ENCODE measurements at regions not wholly inside any gene's neighbourhood (a gene's known extent, or its start where the extent isn't known, plus 50 kb on each side); places are given as distances from the start of the nearest gene placed in this dataset.
"Not testable (repeated sequence)": the region's sequence is repeated elsewhere in the genome, so short reads cannot be mapped to it uniquely, and the experiment has no call there.

- DNase-seq = no peak
Observed at GRCh38 chr3:182486463-182486862, 306.8 kb upstream of the ATP11B start.

DNA sequence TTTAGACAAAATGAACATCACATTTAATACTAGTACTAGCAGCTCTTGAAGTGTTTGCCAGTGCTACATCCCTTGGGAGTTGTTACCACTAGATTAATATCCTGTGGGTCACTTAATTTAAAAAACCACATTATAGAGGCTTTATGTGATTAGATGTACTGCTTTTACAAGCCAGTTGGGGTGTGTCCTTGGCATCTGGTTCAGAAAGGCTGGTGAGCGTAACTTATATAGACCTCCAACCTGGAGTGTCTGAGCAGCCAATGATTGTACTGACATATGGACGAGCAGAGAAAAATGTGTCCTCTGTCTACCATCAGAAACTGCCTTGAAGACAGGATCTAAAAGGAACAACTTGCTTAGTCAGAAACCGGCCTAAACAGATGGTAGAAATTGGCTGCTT lies 306.2 kb upstream of the ATP11B start:
- DNase-seq = no peak

GRCh38 chr3:182487611-182488010 lies 305.7 kb upstream of the ATP11B start:
- no peak for DNase-seq

DNA sequence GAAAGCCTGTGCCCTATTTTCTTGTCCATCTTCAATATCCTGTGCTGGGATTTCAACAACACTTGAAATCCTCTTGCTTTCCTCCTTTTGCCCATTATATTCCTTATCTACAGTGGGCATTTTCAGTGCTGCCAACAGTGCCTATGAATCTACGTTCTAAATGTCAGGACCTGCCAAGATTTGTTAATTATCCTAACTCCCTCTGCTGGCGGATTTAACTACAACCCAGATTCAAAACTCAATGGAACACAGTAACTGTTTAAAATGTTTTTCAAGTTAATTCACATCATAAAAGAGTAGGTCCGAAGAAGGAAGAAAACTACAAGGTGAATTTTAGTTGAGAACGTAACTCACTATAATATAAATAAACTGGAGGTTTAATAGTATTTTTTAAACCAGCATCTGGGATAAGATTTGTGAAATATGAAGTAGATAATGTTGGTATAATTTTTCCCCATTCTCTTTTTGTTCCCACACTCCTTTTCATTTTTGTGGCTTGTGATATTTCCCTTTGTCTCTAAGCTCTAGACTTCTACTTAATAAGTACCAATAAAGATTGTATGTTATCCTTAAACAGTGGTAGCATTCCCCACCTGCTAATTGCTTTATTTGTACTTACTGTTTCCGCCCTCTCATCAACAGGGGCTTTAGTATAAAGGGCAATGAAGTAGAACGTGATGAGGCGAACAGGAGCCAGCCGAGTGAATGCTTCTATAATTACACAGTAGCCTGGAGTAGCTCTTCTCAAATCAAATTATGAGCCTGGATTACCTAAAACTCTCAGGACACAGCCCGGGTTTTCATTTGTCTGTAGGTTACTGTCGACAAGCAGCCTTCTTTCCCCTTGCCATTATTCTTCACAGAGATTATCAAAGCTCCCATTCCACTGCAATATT lies 302.5 kb upstream of the ATP11B start:
- no peak for DNase-seq

DNA sequence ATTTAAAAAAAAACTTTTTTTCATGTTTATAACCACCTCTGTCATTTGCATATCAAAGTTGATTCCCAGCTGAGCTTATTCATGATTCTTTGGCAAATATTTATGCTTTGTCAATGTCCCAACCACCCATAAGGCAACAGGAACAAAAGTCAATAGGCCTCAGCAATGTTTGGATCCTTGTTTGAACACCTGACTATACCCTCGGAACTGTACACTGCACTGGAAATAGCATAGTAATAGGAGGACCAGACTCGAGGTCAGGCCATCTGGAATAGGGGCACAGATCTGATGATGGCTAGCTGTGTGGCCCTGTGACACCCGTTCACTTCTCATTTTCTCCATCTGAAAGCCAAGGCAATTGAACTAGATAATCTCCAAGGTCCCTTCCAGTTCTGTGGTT lies 301.7 kb upstream of the ATP11B start:
- no peak for DNase-seq

DNA sequence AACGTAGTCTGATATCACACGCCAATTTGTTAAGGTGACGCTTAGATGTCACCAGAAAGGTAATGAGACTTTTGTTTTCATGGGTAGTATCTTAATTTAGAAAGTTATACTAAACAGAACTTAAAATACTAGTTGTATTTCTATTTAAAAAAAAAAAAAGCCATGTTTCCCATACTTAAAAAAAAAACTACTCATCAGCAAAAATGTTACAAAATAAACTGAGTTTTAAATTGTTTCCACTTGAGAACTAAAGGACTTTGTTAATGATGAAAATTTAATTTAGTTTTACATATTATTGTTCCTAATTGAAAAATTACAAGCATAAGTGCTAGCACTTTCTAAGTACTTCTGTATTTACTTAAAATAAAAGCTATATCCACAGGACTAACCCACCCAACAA lies 300.8 kb upstream of the ATP11B start:
- DNase-seq = no peak

- DNase-seq = no peak
Observed at GRCh38 chr3:182500289-182500688, 293.0 kb upstream of the ATP11B start.

DNA sequence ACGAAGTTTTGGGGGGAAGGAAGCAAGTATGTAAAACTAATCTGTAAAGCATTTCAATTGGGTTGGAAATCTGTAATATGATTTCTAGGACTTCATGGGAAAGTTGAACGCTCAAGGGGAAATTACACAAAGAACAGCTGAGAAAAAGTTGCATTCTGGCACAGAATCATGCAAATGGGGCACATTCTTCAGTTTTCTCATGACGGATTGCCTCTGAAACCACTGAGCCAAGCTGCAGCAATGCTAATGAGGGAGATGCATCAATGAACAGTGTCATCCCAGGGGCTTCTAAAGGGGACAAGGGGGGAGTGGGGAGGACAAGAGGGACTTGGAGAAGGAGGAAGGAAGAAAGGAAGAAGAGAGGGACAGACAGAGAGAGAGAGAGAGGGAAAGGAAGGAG lies 291.4 kb upstream of the ATP11B start:
- no peak for DNase-seq

DNA sequence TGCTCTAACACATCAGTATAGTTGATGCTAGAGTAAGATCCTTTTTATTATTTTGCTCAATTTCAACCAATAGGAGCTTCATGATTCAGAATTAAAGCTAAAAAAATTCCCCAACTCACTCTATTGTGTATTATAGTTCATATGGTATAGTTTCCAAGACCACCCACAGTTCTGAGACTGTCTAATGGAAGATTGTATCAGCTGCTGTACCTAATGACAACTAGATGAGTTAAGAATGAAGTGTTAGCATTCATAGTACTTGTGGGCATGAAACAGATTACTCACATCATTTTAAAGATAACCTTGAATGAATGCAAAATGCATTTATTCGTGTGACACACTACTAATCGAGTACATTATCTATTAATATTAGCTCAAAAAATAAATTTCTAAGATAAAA lies 289.9 kb upstream of the ATP11B start:
- DNase-seq = no peak

DNA sequence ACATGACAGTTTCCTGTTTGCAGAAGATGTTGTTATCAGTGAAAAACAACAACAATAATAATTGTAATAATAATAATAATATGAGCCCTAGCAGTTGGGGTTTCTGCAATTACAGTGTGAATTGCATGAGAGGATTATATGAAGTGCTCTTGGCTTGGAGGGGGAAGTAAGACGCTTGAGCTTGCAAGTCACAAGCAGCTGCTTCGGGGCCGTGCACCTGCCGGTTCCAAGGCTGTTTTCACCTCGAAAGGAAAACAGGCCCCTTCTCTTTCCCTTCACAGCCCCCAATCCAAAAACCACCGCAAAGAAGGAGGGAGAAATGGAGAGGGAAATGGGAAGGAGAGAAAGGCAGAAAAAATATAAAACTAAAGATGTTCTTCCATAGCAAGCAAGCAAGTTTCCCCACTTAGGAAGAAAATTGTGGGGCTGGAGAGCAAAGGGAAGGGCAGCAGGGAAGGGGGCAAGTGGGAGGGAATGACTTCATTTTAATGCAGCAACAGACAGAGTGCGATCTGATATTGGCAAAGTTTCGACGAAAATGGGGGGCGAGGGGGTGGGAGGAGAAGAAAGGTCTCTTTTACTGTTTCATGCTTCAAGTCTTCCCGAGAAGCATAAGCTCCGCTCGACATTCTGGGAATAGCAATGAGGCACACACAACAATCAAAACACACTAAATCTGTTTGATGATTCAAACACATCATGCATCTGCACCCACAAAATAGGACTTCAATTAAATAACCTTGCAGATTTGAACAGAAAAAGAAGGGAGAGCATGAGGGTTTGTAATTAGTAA lies 284.2 kb upstream of the ATP11B start:
- no peak for DNase-seq

- DNase-seq = no peak
Observed at GRCh38 chr3:182509844-182510460, 283.4 kb upstream of the ATP11B start.

- DNase-seq = no peak
Observed at GRCh38 chr3:182514236-182514964, 278.9 kb upstream of the ATP11B start.

DNA sequence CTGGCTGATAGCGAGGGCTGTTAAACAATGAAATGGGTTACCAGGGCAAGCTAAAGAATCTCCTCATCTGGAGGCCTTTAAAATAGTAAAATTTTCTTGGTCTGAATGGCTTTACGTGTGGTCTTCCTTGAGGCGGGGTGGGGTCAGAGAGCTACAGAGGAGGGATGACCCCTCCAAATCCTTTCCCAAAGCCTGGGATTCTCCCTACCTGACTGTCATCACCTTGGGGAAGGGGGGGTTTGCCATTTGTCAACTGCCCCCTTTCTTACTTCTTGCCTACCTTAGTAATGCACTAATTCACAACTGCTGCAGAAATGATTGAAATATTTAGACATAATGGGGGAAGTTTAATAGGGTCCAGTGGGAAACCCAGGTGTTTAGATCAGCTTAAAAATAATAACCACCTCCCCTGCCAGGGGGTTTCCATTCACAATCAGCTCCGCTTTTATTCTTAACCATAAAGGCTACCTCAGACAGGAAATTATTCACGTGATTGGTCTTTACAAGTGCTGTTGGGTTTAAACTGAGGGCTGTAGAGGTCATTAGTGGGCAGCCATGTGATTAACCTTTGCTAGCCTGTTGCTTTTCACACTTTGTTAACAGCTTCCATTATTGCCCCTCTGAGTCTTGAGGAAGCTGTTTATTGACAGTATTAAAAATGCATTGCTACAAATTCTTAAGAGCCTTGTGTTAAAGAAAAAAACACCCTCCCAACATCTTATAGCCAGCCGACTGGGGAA lies 276.5 kb upstream of the ATP11B start:
- DNase-seq = no peak

- no peak for DNase-seq
Observed at GRCh38 chr3:182519569-182519968, 273.7 kb upstream of the ATP11B start.

DNA sequence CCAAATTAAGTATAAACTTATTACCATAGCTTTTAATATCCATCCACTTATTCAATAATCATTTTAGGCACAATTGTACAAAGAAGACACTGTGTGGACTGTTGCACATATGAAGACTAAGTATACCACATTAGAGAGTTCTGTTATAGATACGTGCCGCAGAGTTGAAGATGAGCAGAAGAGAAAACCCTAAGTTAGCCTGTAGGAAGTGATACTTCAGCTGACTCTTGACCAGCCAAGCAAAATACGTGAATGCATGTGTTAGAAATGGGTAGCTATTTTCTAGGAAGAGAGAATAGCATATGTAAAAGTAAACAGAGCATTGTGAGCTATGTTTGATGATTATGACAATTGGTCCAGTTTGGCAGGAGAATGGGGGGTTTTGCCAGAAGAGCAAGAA lies 272.0 kb upstream of the ATP11B start:
- DNase-seq = no peak

DNA sequence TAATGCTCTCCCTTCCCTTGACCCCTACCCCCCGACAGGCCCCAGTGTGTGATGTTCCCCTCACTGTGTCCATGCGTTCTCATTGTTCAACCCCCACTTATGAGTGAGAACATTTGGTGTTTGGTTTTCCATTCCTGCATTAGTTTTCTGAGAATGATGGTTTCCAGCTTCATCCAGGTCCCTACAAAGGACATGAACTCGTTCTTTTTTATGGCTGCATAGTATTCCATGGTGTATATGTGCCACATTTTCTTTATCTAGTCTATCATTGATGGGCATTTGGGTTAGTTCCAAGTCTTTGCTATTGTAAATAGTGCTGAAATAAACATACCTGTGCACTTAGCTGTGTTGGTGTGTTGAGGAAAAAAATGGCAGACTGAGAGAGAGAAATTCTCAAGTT lies 269.9 kb upstream of the ATP11B start:
- not testable (repeated sequence) for DNase-seq

DNA sequence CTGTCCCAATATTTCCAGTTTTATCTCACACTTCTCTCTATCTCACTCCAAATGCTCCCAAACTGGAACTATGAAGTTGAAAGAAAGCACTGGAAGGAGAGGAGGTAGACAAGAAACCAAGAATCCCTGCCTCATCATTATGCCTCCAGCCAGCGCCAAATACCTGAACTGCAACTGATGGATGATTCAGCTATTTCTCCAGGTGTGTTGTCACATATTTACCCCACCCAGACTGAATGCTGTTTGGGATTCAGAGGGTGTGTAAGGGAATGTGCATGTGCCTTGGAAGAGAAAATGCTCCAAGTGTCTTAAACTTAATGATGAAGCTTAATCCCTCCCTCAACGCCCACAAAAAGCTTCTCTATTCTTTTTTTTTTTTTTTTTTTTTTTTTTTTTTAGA lies 269.5 kb upstream of the ATP11B start:
- no peak for DNase-seq

DNA sequence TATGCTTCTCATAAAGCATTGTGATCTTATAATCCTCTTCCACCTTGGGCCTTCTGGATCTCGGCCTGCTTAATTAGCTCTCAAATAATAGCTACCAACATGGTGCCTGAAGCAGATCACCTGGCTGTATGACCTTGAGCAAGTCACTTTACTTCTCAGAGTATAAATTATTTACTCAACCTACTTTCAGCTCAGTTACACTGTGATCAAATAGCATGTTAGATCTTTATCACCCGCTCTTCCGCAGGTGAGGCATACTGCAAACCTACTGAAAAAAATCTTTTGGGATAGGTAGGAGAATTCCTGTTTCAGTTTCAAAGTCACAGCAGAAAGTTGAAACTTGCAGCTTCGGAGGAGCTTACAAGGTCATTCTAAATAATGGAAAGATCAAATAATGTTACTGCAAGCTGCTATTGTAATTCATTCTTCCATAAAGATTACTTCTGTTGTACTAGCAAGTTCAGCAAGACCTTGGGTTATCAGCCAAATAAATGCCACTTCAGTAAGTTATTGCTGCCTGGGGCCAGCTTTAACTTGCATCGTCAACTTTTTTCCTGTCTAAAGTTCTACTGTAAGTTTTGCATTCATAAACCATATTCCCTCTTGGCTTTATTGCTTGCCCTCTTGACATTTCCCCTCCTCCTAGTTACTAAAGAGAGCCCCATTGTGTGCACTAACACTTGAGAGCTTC lies 268.4 kb upstream of the ATP11B start:
- no peak for DNase-seq

DNA sequence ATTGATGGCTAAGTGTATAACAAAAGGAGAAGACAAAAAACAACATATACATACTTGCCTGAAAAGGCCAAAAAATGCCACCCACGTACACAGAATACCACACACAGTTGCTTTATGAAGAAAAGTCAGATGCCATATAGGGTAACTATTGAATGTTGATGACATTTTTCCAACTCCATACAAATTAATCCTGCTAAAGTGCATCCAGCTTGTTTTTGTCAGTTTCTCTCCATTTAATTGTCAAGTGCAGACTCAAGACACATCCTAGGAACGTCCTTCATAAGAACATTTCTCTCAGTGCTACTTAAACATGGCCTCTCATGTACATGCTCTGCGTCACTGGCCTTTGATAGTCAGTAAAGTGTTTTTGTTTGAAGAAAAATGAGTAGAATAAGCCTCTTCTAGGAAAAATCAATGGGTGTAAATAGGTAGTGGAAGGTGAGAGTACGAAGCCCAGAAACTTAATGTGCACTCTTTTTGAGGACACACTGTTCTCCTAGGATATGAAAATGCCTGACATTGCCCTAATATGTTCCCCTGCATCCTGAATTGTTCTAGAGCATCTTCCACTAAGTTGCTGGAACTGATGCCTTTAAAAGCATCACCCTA lies 267.4 kb upstream of the ATP11B start:
- no peak for DNase-seq

- DNase-seq = no peak
Observed at GRCh38 chr3:182527745-182528144, 265.6 kb upstream of the ATP11B start.

DNA sequence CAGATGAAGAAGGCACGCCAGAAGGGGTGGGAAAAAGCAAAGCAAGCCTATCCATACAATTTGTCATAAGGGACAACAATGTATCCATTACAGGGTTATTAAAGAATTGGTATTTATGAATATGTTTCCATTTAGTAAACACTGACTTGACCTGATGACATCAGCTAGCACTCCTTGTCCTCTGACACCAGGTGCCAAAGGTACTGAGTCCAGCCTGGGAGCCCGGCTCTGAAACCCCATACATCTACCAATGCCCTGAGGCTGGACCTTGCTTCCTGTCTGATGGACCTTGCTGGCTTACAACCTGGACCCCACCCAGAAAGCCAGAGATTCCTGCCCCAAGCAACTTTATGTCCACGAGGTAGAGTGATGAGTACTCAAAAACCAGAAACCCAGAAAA lies 263.0 kb upstream of the ATP11B start:
- no peak for DNase-seq
